Urothelium cell line (cell line): ENCODE measurements at regions not wholly inside any gene's neighbourhood (a gene's known extent, or its start where the extent isn't known, plus 50 kb on each side); places are given as distances from the start of the nearest gene placed in this dataset.
"Not testable (repeated sequence)": the region's sequence is repeated elsewhere in the genome, so short reads cannot be mapped to it uniquely, and the experiment has no call there.

ENCODE experiments used
- DNase-seq: peaks from one replicate; pipeline ENCODE4 v3.0.0; 2011; ENCODE audit warnings: low spot score, mixed read lengths
- FAIRE-seq: peaks from 2 replicates; lab custom pipeline; 2011; peaks lifted over from hg19 to GRCh38; lab: Jason Lieb, UNC

DNA sequence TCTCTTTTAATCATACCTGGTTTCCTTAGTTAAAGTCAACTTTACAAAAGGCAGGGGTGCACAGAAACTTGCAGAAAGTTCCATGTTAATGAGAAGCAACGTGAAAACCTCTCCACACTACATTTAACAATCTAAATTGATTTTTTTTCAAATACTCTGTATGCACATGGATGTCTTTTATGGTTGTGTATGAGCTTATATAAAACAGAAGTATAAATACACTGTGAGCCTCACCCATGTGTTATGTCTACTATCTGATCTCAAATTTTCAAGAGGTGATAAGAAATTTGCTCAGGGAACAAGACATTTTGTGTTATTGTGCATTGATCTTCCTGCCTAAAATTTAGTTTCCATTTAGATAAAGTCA is 617.6 kb downstream of the ADCYAP1 start:
- DNase-seq (no peak), FAIRE-seq (peak; percentile 5)

DNA sequence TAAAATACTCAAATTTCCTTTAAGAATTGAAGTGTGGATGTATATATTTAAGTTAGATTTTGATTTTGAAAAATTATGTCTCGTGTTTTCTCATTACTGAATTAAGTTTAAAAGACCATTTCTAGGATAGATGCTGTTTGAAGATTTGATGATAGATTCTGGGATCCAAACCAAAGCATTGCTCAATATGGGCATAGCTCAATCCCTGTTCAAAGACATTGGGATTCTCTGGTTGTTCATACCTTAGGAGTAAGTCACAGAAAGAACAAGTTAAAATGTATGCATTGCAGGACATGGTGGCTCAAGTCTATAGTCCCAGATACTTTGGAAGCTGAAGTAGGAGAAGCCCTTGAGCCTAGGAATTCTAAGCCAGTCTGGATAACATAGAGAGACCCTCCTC is 622.3 kb downstream of the ADCYAP1 start:
- FAIRE-seq (no peak), DNase-seq (no peak)

DNA sequence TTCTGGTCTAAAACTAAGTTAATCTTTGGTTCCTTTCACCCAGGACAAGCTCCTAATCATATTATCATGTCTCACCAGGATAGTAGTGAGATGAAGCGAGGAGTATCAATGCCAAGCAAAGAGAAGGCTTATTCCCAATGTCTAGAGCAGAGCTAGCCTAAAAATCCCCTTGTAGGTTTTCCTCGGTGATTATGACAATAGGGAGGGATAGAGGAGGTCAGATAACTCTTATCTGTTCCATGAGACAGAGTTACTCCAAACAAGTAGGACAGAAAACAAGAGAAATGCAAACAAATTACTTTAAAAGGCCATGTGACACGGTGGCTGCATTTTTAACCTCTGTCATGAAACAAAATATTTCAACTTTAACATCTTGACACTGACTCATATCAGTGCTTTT is 623.1 kb downstream of the ADCYAP1 start:
- FAIRE-seq (peak; percentile 73), DNase-seq (no peak)

- peak; percentile 99 for FAIRE-seq
- DNase-seq = no peak
These were observed 623.8 kb downstream of the ADCYAP1 start for GRCh38 chr18:1528447-1528846.

DNA sequence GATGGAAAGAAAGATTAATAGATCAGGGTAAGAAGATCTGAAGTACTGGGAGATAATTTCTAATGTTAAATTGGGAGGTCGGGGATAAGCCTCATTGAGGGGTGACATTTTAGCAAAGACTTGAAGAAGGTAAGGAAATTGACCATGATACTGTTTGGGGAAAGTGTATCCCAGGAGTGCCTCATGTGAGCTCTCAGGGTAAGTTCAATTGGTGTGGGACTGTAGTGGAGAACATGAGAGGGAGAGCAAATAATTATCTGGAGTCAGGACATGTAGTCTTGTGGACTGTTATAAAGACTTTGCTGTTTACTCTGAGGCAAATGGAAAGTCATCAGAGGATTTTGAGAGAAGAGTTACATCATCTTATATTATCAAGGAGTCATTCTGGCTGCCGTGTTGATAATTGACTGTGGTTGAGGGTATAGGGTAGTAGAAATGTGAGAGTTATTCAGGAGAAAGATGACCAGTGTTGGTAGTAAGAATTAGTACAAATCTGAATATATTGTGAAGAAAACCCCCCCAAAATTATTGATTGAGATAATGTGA is 624.4 kb downstream of the ADCYAP1 start:
- FAIRE-seq (peak; percentile 93), DNase-seq (no peak)

GRCh38 chr18:1530650-1531049 is 626.0 kb downstream of the ADCYAP1 start:
- FAIRE-seq = no peak
- DNase-seq = no peak

GRCh38 chr18:1539276-1539675 is 634.6 kb downstream of the ADCYAP1 start:
- no peak for FAIRE-seq
- no peak for DNase-seq

GRCh38 chr18:1541478-1541877 is 636.8 kb downstream of the ADCYAP1 start:
- DNase-seq (no peak), FAIRE-seq (no peak)

DNA sequence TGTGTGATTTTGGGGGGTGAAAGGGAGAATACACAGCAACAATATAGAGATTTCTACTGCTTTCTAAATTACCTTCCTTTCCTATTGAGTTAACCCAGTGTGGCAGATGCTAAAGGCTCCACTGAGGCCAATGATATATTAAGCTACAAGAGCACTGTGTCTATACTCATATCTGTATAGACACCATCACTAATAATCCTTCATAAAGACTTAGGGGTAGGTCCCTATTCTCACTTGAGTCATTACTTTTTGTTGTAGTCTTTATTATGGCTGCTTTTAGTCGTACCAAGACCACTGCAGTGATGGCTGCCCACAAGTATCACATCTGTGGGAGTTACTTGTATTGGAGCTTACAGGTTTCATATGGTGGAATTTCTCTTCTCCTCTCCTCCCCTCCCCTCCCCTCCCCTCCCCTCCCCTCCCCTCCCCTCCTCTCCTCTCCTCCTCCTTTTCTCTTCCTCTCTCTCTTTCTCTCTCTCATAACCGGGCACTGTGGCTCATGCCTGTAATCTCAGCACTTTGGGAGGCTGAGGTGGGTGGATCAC is 637.6 kb downstream of the ADCYAP1 start:
- no peak for FAIRE-seq
- DNase-seq = no peak

GRCh38 chr18:1544016-1544415 is 639.3 kb downstream of the ADCYAP1 start:
- FAIRE-seq = no peak

DNA sequence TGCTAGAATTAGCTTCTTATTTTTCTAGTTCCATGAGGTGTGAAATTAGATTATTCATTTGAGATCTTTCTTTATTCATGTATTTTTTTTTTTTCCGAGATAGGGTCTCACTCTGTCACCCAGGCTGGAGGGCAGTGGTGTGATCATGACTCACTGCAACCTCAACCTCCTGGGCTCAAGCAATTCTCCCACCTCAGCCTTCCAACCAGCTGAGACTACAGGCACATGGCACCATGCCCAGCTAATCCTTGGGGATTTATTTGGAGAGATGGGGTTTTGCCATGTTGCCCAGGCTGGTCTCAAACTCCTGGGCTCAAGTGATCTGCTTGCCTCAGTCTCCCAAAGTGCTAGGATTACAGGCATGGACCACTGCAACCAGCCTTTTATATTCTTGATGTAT is 653.0 kb downstream of the ADCYAP1 start:
- not testable (repeated sequence) for FAIRE-seq, DNase-seq

More at GRCh38 chr18:1544016-1544415, 639.3 kb downstream of the ADCYAP1 start:
- no peak for DNase-seq

DNA sequence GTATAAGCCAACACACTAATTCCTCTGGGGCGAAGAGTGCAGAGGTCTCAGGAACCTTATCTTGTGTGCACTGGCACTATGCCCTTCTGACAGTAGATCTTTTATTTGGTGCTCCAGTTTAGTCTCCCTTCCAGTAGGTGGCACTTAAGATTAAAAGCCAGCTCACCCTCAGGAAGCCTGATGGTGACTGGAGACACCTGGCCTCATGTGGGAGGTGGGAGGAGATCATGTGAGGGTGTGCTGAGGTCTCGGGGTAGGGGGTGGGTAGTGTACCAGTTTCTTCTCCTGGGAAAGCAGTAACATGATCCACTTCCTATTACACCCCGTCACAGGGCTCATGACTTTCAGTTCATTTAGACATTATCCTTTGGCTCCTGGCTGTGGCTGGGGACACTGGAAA is 654.9 kb downstream of the ADCYAP1 start:
- FAIRE-seq = peak; percentile 58
- peak; percentile 26 for DNase-seq

- DNase-seq (no peak), FAIRE-seq (peak; percentile 5)
These were observed 660.1 kb downstream of the ADCYAP1 start for GRCh38 chr18:1564793-1565192.

- no peak for FAIRE-seq
- DNase-seq = no peak
These were observed 666.5 kb downstream of the ADCYAP1 start for GRCh38 chr18:1571206-1571605.

DNA sequence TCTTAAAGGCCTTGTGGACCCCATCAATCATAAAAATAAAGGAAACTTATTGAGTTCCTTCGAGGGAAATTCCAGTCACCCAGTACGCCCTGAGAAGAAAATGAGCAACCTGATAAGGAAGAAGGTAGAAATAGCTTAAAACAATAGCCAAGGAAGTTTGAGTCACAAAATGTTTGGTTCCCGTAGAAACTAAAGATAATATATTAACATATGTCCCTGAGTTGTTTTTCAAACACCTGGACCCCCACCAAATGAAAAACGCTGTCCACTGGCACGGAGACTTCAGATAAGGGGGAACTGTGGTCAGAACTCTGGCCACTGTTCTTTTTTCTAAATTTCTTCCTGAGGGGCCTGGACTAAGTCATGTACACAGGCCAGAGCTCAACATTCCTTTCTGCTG is 669.1 kb downstream of the ADCYAP1 start:
- DNase-seq (no peak), FAIRE-seq (no peak)

DNA sequence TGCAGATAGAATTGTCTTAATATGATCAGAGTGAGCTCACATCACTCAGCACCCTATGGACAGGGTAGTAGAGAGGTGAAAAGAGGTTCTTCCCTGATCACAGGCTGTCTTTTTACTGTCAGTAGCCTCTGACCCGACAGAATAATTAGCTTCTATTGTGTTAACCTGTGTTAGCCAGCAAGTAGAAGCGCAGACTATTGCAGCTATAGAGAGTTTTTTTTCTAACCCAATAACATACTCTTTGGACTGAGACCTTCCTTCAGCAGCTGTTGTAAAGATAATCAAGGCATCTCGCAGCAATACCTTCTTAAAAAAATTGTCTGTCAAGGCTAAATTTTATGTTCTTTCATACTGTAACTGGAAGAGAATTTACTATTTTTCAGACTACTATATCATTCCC is 670.4 kb downstream of the ADCYAP1 start:
- FAIRE-seq (peak; percentile 32), DNase-seq (no peak)

DNA sequence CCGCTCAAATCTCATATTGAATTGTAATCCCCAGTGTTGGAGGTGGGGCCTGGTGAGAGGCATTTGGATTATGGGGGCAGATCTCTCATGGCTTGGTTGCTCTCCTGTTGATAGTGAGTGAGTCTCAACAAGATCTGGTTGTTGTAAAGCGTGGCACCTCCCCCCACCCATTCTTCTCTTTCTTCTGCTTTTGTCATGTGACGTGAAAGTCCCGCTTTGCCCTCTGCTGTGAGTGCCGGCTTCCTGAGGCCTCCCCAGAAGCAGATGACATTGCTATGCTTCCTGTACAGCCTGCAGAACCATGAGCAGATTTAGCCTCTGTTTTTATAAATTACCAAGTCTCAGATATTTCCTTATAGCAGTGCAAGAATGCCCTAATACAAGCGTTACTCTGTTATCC is 673.8 kb downstream of the ADCYAP1 start:
- FAIRE-seq (no peak), DNase-seq (no peak)

- no peak for DNase-seq
- FAIRE-seq = no peak
These were observed 676.9 kb downstream of the ADCYAP1 start for GRCh38 chr18:1581581-1581980.

GRCh38 chr18:1585881-1586488 is 681.3 kb downstream of the ADCYAP1 start:
- DNase-seq (peak; percentile 68), FAIRE-seq (peak; percentile 100)

DNA sequence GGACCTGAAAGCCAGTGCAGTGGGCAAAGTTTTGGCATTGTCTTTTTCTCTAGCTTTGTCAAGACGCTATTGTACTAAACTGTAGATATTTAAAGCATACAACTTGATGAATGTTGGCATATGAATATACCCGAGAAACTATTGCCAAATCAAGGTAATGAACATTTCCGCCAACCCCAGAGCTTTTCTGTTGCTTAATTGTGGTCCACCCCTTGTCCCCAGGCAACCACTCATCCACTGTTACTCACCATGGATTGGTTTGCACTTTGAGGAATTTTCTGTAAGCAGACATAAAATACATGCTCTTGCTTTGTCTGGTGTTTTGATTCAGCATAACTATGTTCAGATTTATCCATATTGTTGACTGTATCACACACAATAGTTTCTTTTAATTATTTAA is 688.4 kb downstream of the ADCYAP1 start:
- DNase-seq (no peak), FAIRE-seq (peak; percentile 63)

GRCh38 chr18:1595195-1595594 is 690.5 kb downstream of the ADCYAP1 start:
- DNase-seq (no peak), FAIRE-seq (peak; percentile 74)

DNA sequence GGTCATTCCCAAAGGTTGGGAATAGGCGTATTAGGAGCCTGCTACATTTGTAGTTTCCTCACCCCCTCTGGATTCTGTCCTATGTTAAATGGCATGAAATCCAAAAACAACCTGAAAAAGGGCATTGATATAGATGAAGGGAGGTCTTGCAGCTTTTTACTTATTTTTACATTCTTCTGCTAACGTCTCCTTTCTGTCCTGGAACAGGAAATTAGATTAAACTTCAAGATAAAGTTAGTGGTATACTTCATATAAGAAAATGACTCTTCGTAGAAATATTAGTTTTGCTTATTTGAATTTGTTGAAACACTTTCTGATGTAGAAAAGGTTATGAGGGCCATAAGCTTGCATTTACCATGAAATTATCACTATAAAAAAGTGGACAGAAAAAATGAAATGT is 694.5 kb downstream of the ADCYAP1 start:
- FAIRE-seq = no peak
- no peak for DNase-seq

DNA sequence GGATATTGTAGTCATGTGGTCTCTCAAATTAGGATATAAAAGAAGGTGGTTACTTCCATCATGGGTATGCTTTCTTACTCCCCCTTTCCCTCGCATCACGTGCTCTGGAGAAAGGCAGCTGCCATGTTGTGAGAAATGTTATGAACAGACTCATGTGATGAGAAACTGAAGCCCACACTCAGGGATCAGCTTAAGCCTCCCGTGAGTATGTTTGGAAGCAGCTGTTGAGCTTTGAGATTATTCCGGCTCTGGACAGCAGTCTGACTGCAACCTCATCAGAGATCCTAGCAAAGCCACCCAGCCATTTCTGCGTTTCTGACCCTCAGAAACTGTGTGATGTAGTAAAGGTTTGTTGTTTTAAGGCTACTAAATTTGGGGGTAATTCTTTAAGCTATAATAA is 700.1 kb downstream of the ADCYAP1 start:
- DNase-seq = no peak
- FAIRE-seq = no peak
